HG03280 (cell line): ENCODE measurements at regions not wholly inside any gene's neighbourhood (a gene's known extent, or its start where the extent isn't known, plus 50 kb on each side); places are given as distances from the start of the nearest gene placed in this dataset.
"Not testable (repeated sequence)": the region's sequence is repeated elsewhere in the genome, so short reads cannot be mapped to it uniquely, and the experiment has no call there.

Source experiments
- ATAC-seq: cut with Tn5 transposase; IDR thresholded peaks from one replicate; pipeline ENCODE4 v1.9.1; 2021; ENCODE audit warnings: mild to moderate bottlenecking, moderate library complexity; ENCODE audit not compliant: unreplicated experiment

DNA sequence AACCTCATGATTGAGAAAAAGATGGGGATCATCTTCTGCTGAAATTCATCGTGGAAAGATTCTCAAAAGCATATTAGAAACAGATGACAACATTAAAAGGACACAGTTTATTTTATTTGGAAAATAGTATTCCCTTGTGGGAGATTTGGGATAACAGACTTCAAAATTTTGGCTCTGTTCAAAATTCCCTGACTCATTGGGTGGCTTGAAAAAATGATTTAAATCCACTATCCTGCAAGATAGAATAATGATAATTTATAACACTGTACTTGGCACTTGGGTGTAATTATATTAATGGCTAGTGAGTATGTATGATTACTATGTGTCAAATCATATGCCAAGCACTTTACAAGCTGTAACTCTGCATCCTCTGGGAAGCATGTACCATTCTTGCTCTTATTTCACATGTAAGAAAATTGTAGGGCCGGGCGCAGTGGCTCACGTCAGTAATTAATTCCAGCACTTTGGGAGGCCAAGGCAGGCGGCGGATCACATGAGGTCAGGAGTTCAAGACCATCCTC, 128.8 kb downstream of the LMNTD1 start:
- no peak for ATAC-seq

DNA sequence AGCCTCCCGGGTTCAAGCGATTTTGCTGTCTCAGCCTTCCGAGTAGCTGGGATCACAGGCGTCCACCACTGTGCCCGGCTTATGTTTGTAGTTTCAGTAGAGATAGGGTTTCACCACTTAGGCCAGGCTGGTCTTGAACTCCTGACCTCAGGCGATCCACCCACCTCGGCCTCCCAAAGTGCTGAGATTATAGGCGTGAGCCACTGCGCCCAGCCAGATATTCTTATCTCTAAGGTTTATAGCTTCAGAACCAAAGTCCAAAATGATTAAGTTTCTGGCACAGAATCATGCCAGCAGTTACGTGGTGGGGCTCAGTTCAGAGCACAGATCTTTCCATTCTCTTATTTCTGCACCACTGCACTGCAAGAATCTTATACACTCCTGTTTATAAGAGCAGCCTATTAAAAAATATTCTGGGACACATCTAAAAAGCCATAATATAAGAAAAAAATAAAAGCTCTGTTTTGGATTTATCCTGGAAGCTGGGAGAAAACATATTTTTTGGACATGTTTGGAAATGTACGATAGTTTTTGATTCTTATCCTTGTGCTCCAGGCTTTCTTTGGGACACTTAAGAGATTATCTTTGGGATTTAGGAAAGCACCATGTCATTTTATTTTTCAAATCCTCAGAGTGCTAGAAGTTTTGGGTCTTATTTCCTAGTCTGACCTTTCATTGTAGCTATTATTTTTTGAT, 129.6 kb downstream of the LMNTD1 start:
- ATAC-seq, result no peak

DNA sequence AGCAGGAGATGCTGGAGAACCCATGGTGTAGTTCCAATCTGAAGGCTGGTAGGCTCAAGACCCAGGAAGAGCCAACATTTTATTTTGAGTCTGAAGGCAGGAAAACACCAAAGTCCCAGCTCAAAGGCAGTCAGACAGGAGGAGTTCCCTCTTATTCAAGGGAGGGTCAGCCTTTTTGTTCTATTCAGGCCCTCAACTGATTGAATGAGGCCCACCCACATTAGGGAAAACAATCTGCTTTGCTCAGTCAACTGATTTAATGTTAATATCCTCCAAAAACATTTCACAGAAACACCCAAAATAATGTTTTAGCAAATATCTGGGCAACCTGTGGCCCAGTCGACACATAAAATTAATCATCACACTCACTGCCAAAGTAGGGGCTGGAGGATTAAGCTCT, 130.8 kb downstream of the LMNTD1 start:
- ATAC-seq, result no peak

DNA sequence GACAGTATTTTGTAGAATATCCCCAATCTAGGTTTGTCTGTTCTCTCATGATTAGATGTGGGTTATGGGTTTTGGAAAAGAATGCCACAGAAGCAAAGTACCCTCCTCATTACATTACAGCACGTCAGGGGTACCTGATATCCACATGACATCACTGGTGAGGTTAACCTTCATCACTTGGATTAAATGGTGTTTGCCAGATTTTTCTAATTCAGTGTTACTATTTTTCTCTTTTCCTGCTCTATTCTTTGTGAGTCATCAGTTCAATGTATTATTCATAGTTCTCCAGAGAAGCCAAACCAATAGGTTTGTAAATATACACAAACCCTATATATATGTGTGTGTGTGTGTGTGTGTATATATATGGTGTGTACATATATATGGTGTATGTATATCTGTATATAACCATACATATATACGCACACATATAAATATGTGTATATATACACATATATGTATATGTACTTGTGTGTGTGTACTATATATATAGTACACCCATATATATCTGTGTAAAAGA, 131.4 kb downstream of the LMNTD1 start:
- no peak for ATAC-seq

DNA sequence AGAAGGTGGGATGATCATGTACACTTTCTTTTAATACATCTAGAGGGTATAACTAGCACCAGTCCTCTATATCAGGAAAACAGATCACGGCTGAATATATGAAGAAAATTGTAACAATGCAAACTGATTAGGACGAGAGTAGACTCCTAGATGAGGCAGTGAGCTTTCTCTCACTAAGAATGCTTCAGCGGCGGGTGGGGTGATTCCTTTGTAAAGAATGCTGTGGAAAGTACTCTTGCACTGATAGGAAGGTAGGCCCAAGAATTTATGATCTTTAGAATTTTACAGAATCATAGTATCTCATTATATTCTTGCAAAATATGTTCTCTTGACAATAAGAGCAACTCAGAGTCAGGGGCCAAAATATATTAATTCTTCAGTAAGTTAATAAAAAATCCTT, 133.0 kb downstream of the LMNTD1 start:
- ATAC-seq, result no peak

DNA sequence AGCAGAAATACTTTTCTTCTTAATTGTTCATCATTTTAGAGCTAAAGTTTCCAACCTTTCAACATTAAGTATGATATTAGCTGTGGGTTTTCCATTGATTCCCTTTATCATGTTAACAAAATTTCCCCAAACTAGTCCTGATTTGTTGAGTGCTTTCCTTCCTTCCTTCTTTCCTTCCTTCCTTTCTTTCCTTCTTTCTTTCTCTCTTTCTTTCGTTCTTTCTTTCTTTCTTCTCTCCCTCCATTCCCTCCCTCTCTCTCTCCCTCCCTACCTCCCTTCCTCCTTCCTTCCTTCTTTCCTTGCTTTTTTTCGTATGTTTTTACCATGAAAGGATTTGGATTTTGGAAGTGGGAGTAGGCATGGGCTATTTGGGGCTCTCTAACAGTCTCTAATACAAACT, 133.5 kb downstream of the LMNTD1 start:
- no peak for ATAC-seq

DNA sequence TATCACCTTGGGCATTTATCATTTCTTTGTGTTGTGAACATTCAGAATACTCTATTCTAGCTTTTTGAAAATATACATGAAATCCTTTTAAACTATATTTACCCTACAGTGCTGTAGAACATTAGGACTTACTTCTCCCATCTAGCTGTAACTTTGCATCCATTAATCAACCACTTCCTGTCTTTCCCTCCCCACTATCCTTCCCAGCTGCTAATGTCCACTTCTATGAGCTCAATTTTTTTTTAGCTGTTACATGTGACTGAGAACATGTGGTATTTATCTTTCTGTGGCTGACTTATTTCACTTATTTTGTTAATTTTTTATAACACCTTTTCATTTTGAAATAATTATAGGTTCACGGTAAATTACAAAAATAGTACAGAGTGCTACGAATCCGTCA, 136.0 kb downstream of the LMNTD1 start:
- ATAC-seq, result no peak

DNA sequence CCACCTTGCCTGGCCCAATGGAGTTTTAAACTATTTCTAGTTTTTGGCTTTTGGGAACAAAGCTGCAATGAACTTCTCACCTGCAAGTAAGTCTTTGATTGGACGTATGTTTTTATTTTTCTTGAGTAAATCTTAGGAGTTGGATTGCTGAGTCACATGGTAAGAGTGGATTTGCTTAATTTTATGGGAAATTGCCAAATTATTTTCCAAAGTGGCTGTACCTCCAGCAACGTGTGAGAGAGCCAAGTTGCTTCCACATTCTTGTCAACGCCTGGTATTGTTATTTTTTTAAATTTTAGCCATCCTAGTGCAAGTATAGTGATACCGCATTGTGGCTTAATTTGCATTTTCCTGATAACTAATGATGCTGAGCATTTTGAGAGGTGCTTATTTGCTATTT, 136.6 kb downstream of the LMNTD1 start:
- ATAC-seq, result no peak

DNA sequence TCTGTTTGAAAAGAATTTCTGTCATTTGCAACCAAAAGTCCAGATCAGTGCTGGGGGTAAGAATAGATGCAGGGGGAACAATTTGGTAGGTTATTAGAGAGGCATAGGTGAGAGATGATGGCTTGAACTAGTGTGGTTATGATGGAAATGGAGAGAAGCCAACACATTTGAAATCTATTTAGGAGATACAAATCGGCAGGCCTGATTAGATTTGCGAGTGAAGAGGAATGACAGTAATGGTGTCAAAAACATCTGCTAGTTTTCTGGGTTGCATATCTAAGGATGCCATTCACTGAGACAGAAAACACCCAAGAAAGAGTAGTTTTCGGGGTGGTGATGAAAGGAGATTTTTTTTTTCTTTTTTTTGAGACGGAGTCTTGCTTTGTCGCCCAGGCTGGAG, 138.1 kb downstream of the LMNTD1 start:
- no peak for ATAC-seq

DNA sequence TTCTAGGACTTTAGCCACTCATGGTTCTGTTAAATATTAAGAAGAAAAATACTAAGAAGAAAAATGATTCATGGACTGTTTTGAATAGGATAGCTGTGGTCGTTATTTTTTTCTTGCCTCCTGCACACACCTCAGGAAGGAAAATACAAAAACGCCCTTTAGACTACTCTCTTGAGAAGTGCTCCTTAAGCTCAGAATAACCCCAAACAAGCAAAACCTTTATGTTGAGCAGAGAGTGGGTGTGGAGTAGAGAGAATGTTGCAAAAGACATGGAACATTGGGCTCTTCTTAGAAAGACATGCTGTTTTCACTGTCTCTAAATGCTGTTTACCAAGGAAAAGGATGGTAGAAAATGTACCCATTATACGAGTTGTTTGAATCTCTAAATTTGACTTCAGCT, 140.3 kb downstream of the LMNTD1 start:
- ATAC-seq, result no peak

DNA sequence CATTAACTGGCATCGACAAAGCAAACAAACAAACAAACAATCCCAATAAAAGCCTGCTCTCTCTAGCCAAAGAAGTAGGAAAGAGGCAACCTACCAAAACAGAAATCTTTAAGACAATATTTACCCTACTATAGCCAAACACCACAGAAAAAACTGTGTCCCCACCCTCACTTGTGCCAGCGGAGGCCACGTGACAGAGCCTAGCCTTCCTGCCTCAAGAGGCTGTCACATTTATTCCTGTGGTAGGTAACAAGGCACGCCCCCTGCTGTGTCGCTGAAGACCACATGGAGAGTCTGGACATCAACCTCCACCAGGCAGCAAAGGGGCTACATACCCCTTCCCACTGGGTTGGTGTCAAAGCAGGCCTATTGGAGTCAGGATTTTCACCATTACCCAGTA, 148.1 kb downstream of the LMNTD1 start:
- no peak for ATAC-seq

DNA sequence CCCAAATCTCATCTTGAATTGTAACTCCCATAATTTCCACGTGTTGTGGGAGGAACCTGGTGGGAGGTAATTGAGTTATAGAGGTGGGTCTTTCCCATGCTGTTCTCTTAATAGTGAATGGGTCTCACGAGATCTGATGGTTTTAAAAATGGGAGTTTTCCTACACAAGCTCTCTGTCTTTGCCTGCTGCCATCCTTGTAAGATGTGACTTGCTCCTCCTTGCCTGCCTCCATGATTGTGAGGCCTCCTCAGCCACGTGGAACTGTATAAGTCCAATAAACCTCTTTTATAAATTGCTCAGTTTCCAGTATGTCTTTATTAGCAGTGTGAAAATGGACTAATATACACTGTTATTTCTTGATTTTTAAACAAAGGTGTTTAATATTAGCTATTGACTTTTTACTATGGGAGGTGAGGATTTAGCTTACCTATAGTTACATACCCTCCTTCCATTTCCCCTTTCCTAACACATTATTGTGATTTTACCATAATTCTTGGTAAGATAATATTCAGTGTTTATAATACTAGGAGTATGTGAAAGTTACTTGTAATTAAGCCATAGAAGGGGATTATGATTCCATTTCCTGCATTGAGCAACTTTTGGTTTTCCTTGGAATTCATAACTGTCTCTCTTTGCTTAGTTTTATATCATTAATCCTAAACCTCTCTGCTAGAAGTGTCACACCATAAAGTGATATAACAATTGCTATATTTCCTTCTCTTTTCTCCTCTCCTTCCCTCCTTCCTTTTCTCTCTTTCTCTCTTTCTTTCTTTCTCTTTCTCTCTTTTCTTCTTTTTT, 151.0 kb upstream of the KRAS start:
- no peak for ATAC-seq

DNA sequence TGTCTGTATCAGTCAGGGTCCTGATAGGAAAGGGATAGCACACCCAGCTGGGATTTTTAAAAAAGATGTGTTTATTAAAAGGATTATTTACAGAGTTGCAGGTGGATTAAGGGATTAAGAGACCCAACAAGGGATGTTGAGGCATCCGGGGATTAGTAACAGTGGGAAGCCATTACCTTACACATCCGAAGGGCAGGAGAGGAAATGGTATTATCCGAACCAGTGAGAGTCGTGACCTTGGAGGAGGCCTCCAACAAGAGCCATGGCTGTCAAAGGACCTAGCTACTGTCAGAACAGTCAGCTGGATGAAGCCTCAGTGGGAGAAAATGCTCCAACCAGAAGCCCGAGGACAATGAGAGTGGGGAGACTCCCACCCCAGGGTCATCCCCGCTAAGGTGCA, 146.3 kb upstream of the KRAS start:
- ATAC-seq, result no peak

DNA sequence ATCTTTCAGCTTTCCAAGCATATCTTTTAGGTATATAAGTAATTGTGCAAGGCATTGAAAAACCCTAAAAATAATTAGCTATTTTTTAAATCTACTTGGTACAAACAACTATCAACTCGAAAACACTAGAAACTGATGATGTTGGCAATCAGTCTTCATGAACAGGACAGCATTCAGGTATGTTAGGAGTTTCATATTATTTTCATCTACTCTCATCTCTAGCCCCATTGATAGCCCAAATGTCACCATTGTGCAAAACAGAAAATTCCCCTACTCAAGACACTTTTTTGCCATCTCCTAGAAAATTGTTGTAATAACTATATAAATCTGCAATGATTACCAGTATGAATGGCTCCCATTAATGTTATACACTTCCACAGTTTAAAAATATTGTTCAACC, 144.5 kb upstream of the KRAS start:
- no peak for ATAC-seq

DNA sequence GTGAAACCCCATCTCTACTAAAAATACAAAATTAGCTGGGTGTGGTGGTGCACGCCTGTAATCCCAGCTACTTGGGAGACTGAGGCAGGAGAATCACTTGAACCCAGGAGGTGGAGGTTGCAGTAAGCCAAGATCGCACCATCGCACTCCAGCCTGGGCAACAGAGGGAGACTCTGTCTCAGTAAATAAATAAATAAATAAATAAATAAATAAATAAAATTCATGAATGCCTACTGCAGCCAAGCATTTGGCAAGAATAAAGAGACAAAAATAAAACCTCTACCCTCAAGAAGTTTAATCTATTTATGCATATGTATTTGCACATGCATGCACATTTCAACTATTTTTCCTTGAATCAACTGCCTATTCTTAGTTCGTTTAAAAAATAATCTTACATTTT, 144.0 kb upstream of the KRAS start:
- ATAC-seq, result not testable (repeated sequence)

DNA sequence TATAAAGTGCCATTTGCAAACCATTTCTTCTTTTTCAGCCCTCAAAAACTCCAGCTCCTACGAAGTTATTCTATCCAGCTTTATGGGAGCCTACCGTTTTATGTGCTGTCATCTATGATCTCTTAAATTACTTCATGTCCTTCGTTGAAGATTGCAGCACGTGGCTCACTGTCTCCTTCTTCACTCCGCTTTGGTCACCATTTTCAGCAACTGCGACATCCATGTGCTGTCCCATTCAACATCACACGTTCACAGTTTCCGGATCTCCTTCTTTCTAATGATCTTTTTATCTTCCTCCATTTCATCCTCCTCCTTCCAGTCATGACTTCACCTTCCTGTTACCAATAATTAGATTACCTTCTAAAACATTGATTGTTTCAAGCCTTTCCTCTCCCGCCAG, 143.3 kb upstream of the KRAS start:
- ATAC-seq, result no peak

DNA sequence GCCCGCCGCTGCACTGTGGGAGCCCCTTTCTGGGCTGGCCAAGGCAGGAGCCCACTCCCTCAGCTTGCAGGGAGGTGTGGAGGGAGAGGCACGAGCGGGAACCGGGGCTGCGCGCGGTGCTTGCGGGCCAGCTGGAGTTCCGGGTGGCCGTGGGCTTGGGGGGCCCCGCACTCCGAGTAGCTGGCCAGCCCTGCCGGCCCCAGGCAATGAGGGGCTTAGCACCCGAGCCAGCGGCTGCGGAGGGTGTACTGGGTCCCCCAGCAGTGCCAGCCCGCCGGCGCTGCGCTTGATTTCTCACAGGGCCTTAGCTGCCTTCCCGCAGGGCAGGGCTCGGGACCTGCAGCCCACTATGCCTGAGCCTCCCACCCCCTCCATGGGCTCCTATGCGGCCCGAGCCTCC, 140.6 kb upstream of the KRAS start:
- not testable (repeated sequence) for ATAC-seq

DNA sequence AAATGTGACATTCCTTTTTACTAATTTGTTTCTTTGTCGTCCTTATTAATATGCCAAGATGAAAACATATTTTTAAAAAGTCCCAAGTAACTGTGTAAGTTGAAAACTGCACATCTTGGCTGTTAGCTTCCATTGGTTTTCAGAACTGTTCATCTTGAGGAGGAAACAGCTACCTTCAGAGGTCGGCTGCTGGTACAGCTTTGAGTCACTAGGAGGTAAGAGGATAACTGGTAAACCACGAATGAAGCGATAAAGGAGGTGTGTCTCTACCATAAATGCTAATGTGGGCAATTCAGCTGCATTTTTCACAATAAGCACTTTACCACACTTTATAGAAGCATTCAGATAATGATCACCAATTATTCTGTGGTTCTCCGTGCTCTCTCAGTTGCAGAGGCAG, 137.5 kb upstream of the KRAS start:
- no peak for ATAC-seq

DNA sequence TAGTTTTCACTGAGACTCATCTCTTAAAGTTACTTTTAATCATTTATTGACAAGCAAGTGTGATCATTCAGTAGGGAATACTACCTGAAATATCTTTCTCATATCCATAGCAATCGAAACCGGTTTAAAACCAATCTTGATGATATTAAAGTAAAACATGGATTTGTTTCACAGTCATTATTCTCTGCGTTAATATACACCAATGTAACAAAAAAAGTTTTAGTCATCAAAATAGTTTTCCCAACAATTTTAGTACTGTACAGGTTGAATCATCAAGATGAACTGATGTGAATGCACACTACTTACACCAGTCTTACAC, 137.0 kb upstream of the KRAS start:
- no peak for ATAC-seq

DNA sequence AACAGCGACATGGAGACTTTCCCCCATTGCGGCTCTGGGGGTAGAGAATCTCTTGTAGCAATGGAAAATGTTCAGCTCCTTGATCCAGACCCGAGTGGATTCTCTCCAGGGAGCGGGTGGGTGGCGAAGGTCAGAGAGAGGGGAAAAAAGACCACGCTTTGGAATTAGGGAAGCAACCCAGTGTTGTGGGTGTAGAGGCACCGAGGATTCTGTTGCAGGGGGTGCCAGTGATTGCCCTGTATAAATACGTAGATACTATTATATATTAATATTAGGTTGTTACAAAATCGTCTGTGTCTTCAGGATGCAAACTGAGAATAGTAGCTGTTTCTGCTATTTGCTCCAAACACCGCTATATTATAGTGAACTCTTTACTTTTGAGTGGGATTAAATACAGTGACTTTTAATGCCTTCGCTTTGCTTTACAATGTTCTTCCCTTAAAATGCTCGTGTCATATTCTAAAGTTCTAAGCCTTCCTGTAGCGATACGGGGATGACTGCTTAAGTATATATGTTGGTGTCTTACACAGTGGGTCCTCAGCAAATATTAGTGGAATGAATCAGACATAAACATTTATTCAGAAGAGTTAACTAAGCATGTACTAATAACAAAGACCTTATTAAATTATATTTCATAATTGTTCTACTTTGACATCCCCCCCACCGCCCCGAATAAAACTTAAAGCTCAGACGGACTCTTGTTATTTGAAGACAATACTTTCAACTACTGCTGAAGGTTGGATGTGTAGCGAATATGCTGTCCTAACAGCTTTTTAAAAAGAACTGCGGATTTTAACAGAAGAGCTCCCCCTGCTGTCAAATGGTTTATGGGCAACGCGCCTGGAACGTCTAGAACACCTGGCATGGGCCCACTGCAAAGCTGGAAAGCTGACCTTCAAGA, 136.4 kb upstream of the KRAS start:
- ATAC-seq, result no peak

DNA sequence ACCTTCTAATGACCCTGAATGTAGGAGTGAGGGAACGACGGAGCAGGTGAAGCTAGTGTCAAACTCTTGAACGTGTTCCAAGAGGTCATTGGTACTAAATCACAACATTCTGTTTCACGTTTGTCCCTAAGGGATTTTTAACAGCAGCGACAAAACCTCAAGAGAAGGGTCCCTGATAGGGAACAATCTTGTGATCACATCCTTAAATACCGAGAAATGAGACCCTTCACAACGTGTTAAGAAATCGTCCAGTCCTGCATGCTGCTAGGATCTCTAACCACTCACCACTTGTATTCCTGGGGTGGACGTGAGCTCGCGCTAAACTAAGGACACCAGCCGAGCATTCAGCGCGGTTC, 134.1 kb upstream of the KRAS start:
- ATAC-seq, result no peak
